Embryonic facial prominence (tissue), 1 donor: ENCODE measurements at regions not wholly inside any gene's neighbourhood (a gene's known extent, or its start where the extent isn't known, plus 50 kb on each side); places are given as distances from the start of the nearest gene placed in this dataset.
"Not testable (repeated sequence)": the region's sequence is repeated elsewhere in the genome, so short reads cannot be mapped to it uniquely, and the experiment has no call there.

ENCODE experiments used
- DNase-seq: peaks from one replicate; pipeline ENCODE4 v3.0.0-alpha.2; 2016; ENCODE audit errors: extremely low spot score

DNA sequence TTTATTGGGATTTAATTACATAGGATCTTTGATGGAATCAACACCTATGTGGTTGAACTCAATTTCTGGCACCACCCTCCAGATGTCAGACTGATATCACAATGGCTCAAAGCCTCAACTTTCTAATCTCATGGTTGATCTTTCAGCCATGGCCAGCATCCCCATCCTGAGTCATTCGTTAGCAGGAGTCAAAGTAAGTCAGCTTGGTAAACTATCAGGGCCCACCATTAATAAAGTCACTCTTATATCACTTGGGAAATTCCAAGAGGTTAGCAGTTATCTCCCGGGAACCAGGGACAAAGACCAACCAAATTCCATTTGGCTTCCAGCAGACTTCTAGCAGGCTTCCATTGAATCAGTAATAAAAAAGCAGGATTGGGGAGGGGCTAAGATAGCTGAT is 50.7 kb upstream of the TNFSF4 start:
- DNase-seq, result no peak

DNA sequence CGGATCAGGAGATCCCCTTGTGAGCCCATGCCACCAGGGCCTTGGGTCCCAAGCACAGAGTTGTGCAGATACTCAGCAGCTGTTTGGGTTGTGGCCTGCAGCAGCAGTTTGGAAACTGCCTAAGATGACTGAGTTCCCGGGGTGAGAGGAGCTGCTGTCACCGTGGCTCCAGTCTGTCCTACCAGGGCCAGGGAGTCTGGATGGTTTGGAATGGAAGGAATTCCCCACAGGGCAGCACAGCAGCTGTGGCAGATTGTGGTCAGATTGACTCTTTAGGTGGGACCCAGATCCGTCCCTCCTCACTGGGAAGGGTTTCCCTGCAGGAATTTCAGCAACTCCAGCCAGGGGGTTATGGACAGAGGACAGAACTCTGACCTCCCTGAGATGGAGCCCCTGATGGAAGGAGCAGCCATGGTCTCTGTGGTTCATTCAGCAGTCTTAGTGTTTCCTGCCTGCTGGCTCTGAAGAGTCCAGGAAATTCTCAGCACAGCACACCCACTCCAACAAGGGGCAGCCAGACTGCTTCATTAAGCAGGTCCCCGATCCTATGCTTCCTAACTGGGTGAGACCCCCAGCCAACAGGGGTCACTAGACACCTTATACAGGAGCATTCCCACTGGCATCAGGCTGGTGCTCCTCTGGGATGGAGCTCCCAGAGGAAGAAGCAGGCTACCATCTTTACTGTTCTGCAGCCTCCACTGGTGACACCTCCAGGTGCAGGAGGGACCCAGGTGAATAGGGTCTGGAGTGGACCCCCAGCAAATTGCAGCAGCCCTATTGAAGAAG is 51.5 kb upstream of the TNFSF4 start:
- no peak for DNase-seq

DNA sequence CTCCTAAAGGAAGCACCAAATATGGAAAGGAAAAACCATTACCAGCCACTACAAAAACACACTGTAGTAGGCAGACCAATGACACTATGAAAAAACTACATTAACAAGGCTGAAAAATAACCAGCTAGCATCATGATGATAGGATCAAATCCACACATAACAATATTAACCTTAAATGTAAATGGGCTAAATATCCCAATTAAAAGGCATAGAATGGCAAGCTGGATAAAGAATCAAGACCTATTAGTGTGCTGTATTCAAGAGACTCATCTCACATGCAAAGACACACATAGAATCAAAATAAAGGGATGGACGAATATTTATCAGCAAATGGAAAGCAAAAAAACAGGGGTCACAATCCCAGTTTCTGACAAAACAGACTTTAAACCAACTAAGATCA is 53.2 kb upstream of the TNFSF4 start:
- DNase-seq, result not testable (repeated sequence)

DNA sequence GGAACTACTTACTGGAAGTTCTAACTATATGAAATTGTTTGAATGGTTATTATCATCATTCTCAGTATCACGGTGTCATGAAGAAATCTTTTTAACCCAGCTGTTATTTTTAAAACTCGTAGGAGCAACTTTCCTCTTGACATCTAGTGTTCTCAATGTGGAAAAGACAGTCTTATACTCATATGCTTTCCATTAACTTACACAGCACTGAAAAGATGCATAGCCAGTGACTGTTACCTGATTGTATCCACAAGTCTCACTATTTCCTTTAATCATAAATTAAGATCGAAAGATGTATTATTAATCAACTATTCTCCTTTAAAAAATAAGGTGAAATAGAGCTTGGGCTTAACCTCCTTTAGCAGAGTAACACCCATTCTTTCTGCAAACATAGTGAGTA is 59.7 kb upstream of the TNFSF4 start:
- DNase-seq, result no peak

DNA sequence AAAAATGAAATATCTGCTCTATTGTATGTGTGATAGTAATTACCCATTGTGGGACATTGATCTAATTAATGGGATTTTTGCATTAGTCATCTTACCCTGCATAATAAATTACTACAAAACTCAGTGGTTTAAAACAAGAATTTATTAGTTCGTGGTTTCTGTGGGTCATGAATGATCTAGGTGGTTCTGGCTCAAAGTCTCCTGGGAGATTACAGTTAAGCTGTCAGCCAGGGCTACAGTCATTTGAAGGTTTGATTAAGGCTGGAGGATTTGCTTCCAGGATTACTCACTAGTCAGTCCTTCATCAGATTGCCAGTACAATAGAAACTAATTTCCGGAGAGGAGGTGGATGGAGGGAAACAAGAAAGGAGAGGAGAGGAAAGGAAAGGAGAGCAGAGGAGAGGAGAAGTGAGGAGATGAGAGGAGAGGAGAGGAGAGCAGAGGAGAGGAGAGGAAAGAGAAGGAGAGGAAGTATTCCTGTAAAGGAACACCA is 60.4 kb upstream of the TNFSF4 start:
- DNase-seq, result no peak

DNA sequence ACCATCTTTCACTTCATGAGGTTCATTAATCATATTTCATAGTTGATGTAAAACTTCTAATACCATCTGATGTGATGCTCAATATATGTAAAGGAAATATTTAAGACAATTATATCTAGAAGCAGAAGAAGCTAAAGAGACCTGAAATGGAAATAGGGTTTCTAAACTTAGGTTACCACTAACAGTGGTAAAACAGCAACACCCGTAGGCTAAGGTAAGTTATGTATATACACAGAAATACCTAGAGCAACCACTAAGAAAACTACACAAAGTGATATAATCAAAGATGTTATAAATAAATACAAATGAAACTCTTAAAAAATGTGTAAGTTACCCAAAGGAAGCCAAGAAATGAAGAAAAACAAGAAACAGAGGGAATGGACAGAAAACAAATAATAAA is 61.1 kb upstream of the TNFSF4 start:
- DNase-seq, result no peak

DNA sequence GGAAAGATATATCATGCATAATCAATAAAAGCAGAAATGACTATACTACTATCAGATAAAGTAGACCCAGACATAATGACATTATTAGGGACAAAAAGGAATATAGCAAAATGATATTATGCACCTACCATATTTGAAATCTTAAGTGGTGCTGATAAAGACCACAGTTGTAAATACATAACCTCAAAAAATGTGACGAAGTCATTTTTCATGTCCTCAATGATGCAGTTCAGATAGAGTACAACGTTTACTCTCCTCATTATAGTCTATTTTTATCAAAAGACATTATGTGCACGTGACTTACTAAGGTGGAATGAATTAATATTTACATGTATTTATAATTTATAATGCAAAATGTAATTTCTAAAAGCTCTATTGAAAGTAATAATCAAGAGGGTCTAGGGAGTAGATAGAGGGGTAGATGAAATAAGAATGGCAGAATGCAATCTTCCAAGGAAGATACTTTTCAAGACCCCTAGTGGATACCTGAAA is 61.7 kb upstream of the TNFSF4 start:
- no peak for DNase-seq

DNA sequence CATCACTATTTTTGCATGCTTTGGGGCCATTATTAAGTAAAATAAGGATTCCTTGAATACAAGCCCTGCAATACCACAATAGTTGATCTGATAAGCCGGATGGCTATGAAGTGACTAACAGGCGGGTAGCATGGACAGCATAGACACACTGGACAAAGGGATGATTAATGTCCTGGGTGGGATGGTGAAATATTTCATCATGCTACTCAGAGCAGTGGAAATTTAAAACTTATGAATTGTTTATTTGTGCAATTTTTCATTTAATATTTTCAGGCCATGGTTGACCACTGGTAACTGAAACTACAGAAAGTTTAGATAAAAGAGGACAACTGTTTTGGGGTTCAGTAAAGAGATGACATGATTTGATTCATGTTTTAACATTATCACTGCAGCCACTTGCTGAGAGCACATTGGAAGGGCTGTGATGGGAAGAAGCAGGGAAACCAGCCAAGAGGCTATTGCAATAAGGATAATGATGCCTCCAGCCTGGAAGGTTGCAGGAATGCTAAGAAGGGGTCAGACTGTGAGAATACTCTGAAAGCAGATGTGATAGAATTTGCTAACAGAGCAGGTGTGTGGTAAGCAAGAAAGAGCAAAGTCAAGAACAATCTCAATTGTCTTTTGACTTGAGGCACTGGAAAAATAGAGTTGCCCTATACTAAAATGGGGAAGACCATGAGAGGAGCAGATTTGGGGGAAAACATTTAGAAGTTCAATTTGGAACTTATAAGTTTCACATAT is 62.5 kb upstream of the TNFSF4 start:
- DNase-seq, result no peak

DNA sequence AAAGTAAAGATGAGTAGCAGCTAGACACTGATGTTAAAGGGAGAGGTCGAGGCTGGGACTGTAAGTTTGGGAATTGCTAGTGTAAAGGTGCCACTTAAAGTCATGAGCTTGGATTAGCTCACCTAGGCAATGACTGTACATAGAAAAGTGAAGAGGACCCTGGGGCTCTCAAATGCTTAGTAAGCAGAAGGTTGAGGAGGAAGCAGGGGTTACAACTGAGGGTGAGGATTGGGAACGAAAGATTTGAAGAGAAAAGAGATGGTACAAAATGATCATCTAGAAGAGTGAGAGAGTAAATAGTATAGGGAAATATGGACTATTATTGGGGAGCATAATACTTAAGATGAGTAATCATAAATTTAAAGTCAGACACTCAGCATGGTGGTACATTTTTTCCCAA is 63.1 kb upstream of the TNFSF4 start:
- DNase-seq, result no peak

DNA sequence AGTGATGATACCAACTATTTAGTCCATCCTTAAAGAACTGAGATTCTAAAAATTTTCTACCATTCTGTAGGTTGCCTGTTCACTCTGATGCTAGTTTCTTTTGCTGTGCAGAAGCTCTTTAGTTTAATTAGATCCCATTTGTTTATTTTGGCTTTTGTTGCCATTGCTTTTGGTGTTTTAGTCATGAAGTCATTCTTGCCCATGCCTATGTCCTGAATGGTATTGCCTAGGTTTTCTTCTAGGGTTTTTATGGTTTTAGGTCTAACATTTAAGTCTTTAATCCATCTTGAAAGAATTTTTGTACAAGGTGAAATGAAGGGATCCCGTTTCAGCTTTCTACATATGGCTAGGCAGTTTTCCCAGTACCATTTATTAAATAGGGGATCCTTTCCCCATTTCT is 63.9 kb upstream of the TNFSF4 start:
- not testable (repeated sequence) for DNase-seq

DNA sequence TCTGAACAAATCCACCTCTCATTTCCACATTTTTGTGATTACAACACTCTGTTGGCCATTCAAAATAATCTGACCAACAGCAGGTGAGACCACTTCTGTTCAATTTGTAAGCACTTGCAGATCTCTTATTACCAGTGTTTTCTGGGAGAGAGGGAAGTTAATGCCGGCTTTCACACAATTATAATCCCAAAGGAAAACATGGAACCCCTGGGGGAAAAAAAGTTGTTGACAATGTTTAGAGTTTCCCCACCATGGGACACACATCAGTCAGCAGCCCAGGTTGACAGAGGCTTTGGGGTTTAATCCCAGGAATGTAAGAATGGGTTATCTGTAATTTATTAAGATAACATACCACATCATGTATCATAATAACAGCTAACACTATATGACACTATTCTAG is 68.4 kb upstream of the TNFSF4 start:
- DNase-seq, result no peak

DNA sequence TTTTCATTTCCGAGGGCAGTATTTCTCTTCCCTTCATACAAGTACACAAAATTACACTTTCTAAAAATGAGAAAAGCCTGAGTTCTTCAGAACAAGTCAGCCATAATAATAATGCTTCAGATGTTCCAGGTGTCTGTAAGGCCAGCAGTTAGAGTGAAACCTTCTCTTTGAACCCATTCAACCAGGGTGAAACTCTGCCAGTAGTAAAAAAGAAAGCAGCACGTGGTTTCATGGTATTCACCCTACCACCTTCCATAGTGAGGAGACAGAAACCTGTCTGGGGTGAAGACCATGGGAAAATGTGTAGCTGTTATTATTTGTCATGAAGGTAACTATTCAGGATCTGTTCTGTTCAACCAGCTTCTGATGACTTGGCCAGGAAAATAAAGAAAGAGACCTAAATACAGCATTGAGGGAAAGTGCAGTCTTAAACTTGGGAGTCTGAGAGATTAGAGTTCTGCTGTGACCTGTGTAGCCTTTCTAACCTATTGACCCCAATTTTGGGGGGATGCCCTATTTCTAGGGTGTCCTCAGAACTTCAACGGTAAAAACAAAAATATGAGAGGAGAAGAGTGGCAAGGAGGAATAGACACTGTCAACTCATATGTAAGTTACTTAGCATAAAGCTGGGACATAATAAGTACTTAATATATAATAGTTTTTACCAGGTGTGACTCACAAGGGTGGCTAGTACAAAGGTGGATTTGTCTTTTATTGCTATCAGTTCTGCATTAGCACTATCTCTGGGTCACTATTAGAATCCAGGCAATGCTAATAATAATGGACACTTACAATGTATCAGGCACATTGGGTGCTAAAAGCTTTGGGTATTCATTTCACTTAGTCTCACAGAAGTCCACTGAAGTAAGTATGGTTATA is 70.0 kb upstream of the TNFSF4 start:
- DNase-seq, result no peak

DNA sequence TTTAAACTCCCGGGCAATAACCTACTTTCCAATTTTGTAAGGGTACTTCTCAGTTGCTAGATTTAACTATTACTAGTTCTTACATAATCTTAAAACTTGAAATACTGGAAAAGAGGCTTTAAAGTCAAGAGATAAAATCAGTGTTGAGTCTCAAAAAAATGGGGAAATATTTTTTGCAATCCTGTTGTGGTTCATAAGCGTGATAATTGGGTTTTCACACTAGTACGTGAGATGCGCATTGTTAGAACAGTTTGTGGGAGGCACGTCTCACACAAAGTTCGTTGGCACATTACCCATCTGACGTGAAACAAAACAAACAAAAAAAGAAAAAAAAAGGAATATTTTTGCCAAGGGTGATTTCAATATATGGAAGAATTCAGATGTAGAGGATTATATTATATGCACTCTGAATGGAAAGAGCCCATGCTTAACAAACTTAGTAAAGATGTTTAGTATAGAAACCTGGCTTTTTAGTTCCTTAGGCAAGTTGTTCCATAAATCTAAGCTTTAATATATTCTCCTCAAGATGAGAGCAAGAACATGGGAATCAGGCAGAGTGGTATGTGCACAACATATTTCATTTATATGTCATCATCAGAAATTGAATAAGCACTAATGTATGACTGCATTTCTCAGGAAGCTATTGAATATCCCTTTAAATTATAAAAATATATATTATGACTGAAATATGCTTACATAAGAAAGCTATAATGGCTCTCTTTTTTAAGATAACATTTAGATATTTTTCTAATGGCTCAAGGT is 73.9 kb upstream of the TNFSF4 start:
- DNase-seq, result no peak

DNA sequence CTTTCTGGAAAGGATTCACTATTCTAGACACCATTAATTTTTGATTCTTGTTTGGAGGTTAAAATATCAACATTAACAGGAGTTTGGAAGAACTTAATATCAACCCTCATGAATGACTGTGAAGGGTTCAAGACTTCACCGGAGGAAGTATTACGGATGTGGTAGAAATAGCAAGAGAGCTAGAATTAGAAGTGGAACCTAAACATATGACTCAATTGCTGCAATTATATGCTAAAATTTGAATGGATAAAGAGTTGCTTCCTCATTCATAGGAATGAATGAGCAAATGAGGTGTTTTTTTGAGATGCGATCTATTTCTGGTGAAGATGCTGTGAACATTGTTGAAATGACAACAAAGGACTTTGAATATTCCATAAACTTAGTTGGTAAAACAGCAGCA is 77.9 kb upstream of the TNFSF4 start:
- no peak for DNase-seq

DNA sequence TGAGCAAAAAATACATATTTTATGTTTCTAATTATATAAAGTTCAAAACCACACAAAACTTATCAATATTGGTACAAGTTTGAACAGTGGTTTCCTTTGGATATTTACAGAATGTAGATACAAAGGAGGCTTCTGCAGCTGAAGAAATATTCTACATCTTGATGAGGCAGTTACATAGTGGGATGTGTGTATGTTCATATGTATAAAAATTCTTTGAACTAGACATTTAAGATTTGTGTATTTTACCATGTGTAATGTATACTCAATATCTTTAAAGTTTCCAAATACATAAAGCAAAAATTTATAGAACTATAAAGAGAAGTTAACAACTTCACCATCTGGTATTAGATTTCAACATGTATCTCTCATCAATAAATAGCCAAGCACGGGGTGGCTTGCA is 80.7 kb upstream of the TNFSF4 start:
- DNase-seq, result no peak

DNA sequence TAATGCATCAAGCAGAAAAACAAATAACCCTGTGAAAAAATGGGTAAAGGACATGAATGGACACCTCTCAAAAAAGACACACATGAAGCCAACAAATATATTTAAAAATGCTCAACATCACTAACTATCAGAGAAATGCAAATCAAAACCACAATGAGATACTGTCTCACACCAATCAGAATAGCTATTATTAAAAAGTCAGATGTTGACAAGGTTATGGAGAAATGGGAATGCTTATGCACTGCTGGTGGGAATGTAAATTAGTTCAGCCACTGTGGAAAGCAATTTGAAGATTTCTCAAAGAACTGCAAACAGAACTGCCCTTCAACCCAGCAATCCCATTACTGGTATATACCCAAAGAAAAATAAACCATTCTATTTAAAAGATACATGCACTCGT is 86.6 kb upstream of the TNFSF4 start:
- no peak for DNase-seq

DNA sequence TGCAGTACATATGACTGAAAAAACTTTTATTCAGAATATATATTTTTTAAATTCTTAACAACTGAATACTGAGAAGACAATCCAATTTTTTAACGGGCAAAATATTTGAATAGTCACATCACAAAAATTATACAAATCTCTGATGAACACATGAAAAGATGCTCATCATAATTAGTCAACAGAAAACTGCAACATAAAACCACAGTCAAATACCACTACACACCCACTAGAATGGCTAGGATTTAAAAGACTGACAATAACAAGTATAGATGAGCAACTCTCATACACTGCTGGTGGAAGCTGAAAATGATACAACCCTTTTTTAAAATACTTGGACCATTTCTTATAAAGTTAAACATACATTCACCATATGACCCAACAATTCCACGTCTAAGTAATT is 87.7 kb upstream of the TNFSF4 start:
- DNase-seq, result no peak

DNA sequence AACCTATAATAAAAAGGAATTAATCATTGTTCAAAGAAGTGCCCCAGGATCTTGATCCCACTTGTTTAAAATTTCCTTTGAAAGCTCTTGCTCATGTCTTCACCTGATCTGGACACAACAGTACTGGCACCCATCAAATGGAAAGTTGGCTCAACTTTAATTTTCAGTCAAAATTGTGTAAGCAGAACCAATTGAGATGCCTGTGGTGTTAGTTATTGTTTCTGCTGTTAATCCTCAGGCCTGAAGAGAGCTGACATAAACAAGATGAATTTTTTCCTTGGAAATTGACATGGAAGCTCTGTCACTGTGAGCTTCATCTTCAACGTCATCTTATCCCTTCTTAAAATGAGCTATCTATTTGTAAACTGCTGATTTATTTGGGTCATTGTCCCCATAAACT is 88.3 kb upstream of the TNFSF4 start:
- no peak for DNase-seq

DNA sequence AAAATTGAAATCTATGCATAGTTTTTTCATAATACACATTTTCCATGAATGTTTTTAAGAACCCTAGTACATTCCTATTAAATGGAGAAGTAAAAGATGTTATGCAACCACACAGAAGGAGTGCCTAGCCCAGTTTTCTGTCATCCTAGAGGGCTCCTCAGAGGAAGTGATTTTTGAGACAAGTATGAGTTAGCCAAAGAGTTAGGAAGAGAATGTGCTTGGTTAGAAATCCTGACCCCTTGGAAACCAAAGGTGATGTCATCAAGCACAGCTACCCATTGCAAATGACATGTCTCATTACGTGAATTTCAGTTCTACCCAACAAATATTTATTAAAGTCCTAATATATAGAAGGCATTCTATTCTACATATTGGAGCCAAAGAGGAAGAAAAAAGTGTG is 88.9 kb upstream of the TNFSF4 start:
- DNase-seq, result no peak

DNA sequence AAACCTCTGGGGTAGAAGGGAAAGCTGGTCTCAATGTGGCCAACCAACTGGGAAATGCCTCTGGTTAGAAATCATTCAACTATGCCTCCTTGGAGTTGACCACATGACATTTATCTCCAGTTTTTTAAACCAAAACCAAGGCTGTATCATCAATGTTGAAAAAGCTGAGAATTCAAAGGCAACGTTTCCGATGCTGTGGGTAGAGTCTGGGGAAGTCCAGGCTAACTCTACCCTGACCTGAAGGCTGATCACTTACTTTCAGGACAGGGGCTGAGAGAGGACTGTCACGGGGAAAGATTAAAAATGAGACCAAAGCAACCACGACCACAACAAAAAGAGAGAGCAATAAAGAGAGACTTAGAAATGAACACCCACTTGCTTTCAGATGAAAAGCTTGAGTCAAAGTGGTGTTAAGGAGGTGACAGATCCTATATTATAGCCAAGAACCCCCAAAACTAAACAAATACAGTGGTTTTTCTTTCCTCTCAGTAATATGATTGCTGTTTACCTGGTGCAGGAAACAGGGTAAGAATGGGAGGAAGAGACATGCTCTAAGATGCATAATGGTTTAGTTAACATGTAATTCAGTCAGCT is 90.8 kb upstream of the TNFSF4 start:
- no peak for DNase-seq
